Testis (tissue), 2 donors: ENCODE measurements at regions not wholly inside any gene's neighbourhood (a gene's known extent, or its start where the extent isn't known, plus 50 kb on each side); places are given as distances from the start of the nearest gene placed in this dataset.

Experiments
- CTCF ChIP-seq, 3 experiments: fragments of 450-650 bp in 2 of 3; fragments of 200-600 bp in 1 of 3; sonication (generic) in 1 of 3; IDR thresholded peaks; one replicate each; pipeline ENCODE4 v1.5.1; 2016 to 2019; ENCODE audit warnings: antibody characterized with exemption in 3 of 3, mild to moderate bottlenecking in 2 of 3, moderate library complexity in 1 of 3
- POLR2A ChIP-seq: fragments of 450-650 bp; IDR thresholded peaks from one replicate; pipeline ENCODE4 v1.6.1; 2017; ENCODE audit warnings: antibody characterized with exemption, mild to moderate bottlenecking, moderate library complexity

GRCh38 chr3:74048699-74049098, 424.0 kb upstream of the PDZRN3 start:
- TF ChIP-seq CTCF (IDR thresholded peaks at IDR 0.05) (no peak), POLR2A (no peak)
